Stimulated activated CD8-positive, alpha-beta memory T cell treated with anti-CD3 and anti-CD28 coated beads, Interleukin-4, amount 100 ng/mL, for 4 hours (primary cell): ENCODE measurements at regions not wholly inside any gene's neighbourhood (a gene's known extent, or its start where the extent isn't known, plus 50 kb on each side); places are given as distances from the start of the nearest gene placed in this dataset.

Source experiments
- DNase-seq, 2 donors: peaks; one replicate each; pipeline ENCODE4 v3.0.0-alpha.2; 2020; ENCODE audit warnings: low read depth in 2 of 2, low spot score in 1 of 2

- DNase-seq = no peak
Observed at GRCh38 chr18:8536231-8536630, 73.0 kb upstream of the RAB12 start.

DNA sequence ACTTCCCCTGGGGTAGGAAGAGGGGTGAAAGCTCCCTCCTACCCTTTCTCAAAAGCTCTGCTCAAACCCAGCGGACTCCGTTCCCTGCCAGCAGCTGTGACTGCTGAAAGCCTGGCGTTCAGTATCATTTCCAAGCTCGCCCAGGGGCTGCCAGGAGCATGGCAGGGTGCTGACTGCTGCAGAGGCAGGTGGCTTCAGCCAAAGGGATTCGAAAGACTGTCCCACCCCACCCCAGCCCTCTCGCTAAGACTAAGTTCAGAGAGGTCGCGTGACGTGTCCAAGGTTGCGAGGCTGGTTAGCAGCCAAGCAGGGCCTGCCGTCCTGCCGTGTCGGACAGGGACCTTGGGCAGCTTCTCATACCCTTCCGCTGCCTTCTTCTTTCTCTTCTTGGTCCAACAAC, 72.3 kb upstream of the RAB12 start:
- no peak for DNase-seq

GRCh38 chr18:8537400-8537799, 71.8 kb upstream of the RAB12 start:
- DNase-seq = no peak

- no peak for DNase-seq
Observed at GRCh38 chr18:8538935-8539334, 70.3 kb upstream of the RAB12 start.

GRCh38 chr18:8546677-8547076, 62.6 kb upstream of the RAB12 start:
- DNase-seq = no peak

- no peak for DNase-seq
Observed at GRCh38 chr18:8548186-8548585, 61.1 kb upstream of the RAB12 start.

GRCh38 chr18:8549254-8549757, 59.9 kb upstream of the RAB12 start:
- DNase-seq = no peak

- no peak for DNase-seq
Observed at GRCh38 chr18:8552151-8552550, 57.1 kb upstream of the RAB12 start.

GRCh38 chr18:8554354-8554753, 54.9 kb upstream of the RAB12 start:
- no peak for DNase-seq

DNA sequence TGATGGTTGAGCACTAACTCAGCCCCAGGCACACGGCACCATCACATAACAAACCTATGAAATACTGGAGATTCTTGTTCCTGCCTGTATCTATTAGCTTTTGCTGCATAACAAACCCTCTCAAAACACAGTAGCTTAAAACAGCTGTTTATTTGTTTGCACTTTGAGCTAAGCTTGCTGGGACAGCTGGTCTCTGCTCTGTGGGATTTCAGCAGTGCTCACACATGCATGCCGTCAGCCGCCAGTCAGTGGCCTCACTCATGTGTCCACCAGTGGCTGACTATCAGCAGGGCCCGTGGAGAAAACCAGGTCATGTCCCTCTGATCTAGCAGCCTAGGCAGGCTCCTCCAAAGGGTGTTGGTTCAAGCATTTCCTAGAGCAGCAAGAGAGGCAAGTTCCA, 52.8 kb upstream of the RAB12 start:
- DNase-seq = no peak
